GM12874 (cell line): ENCODE measurements at regions not wholly inside any gene's neighbourhood (a gene's known extent, or its start where the extent isn't known, plus 50 kb on each side); places are given as distances from the start of the nearest gene placed in this dataset.

Experiments
- CTCF ChIP-seq: IDR thresholded peaks from 2 replicates; pipeline ENCODE4 v1.5.1; 2011; ENCODE audit warnings: low read depth, mild to moderate bottlenecking, control low read depth, low read length, moderate library complexity; ENCODE audit not compliant: insufficient read depth

- no peak for TF ChIP-seq CTCF
Measured at GRCh38 chr21:41023936-41024335, 144.0 kb upstream of the BACE2 start.

- TF ChIP-seq CTCF: no peak
Measured at GRCh38 chr21:41024341-41024740, 143.6 kb upstream of the BACE2 start.

- TF ChIP-seq CTCF: no peak
Measured at GRCh38 chr21:41024746-41025254, 143.2 kb upstream of the BACE2 start.

DNA sequence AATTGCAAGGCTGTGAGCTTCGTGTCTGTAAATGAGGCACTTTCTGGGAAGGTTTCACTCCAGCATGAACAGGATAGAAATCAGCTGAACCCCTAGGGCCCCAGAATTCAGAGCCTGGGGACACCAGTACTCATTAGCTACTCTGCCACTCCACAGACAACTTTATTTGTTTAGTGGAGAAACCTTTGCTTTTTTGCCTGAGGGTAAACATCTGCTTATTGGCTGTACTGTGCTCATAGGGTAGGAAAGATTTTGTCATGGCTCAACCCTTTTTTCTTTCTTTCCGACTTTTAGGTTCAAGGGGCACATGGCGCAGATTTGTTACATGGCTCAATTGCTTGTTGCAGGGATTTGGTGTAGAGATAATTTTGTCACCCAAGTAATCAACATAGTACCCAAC, 138.4 kb upstream of the BACE2 start:
- no peak for TF ChIP-seq CTCF

GRCh38 chr21:41031701-41032220, 136.2 kb upstream of the BACE2 start:
- no peak for TF ChIP-seq CTCF

DNA sequence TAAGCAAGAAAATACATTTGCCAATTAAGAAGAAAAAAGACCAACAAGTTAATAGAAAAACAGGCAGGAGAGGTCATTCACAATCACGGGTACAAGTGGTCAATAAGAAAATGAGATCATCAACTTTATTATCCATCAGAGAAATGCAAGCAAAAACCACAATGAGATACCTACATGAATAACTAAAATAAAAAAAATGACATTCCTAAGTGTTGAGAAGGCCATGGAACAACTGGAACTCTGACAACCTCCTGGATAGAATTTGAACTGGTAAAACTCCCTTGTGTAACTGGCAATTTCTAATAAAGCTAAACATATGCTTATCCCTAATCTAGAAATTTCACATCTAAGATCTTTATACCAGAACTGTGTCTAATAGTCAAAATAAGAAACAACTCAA, 135.4 kb upstream of the BACE2 start:
- TF ChIP-seq CTCF: no peak

DNA sequence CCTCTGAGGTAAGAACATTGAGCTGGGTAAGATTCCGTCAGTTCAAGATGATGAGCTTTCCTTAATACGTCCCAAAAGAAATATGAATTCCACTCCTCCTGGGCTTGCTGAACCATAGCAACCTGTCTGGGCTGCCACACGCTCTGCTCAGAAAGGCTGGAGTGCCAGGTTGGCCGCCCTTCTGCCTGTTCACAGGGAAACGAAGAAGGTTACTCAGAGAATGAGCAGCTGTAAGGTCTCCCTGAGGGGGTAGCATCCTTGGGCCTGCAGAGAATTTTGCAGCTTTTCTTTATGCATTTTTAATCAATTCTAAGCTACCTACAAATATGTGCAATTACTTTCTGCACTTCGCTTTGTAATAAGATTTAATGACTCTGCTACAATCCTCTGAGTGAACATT, 130.7 kb upstream of the BACE2 start:
- no peak for TF ChIP-seq CTCF
